BLaER1 (cell line): ENCODE measurements at regions not wholly inside any gene's neighbourhood (a gene's known extent, or its start where the extent isn't known, plus 50 kb on each side); places are given as distances from the start of the nearest gene placed in this dataset.

Experiments used
- H3K27ac ChIP-seq: shearing (Covaris generic); formaldehyde crosslinking; 2 replicates; pipeline ENCODE4 v1.8.1; 2022
- H3K27me3 ChIP-seq: shearing (Covaris generic); formaldehyde crosslinking; 2 replicates; pipeline ENCODE4 v1.8.1; 2022
- H3K36me3 ChIP-seq: shearing (Covaris generic); formaldehyde crosslinking; 2 replicates; pipeline ENCODE4 v1.8.1; 2022
- H3K4me1 ChIP-seq: shearing (Covaris generic); formaldehyde crosslinking; 2 replicates; pipeline ENCODE4 v1.8.1; 2022
- H3K4me2 ChIP-seq: shearing (Covaris generic); formaldehyde crosslinking; 2 replicates; pipeline ENCODE4 v1.8.1; 2022
- H3K4me3 ChIP-seq: shearing (Covaris generic); formaldehyde crosslinking; 2 replicates; pipeline ENCODE4 v1.8.1; 2022
- H3K9ac ChIP-seq: shearing (Covaris generic); formaldehyde crosslinking; 2 replicates; pipeline ENCODE4 v1.8.1; 2022
- H3K9me3 ChIP-seq: shearing (Covaris generic); formaldehyde crosslinking; 2 replicates; pipeline ENCODE4 v1.8.1; 2022
- H4K20me1 ChIP-seq: shearing (Covaris generic); formaldehyde crosslinking; 2 replicates; pipeline ENCODE4 v1.8.1; 2022
- Cebpa-rat ChIP-seq: shearing (Covaris generic); IDR thresholded peaks from 2 replicates; pipeline ENCODE4 v1.8.1; 2022

- Histone ChIP-seq H3K4me1 (peaks cover 13% of the 10 kb centered on the region), H3K27me3 (no peaks in the 10 kb centered on the region), H3K9me3 (no peaks in the 10 kb centered on the region; the same call in 1 of the 2 replicates), H4K20me1 (no peaks in the 10 kb centered on the region), H3K9ac (no peak overlapping the region), H3K27ac (no peak overlapping the region), H3K4me3 (no peak overlapping the region), H3K4me2 (no peak overlapping the region), H3K36me3 (no peaks in the 10 kb centered on the region)
- TF ChIP-seq Cebpa-rat: no peak
These were observed 78.0 kb upstream of the SLC6A6 start for GRCh38 chr3:14324224-14324944.

- H3K4me1 ChIP-seq: peaks cover 3% of the 10 kb centered on the region
- no peak overlapping the region for H3K9ac ChIP-seq
- no peak overlapping the region for H3K27ac ChIP-seq
- no peaks in the 10 kb centered on the region for H3K9me3 ChIP-seq
- H3K27me3 ChIP-seq: no peaks in the 10 kb centered on the region
- no peak for TF ChIP-seq Cebpa-rat
- H3K36me3 ChIP-seq: no peaks in the 10 kb centered on the region
- no peak overlapping the region for H3K4me2 ChIP-seq
- no peaks in the 10 kb centered on the region for H4K20me1 ChIP-seq
- H3K4me3 ChIP-seq: no peak overlapping the region
These were observed 74.0 kb upstream of the SLC6A6 start for GRCh38 chr3:14328422-14328821.

GRCh38 chr3:14329116-14329830 is 73.1 kb upstream of the SLC6A6 start:
- H3K27me3 ChIP-seq: no peaks in the 10 kb centered on the region
- no peaks in the 10 kb centered on the region for H4K20me1 ChIP-seq
- no peak overlapping the region for H3K9ac ChIP-seq
- H3K4me2 ChIP-seq: no peak overlapping the region
- H3K9me3 ChIP-seq: no peaks in the 10 kb centered on the region
- H3K36me3 ChIP-seq: no peaks in the 10 kb centered on the region
- TF ChIP-seq Cebpa-rat: no peak
- no peaks in the 10 kb centered on the region for H3K4me1 ChIP-seq
- no peak overlapping the region for H3K4me3 ChIP-seq
- no peak overlapping the region for H3K27ac ChIP-seq

- no peak for TF ChIP-seq Cebpa-rat
- H3K4me3 ChIP-seq: no peak overlapping the region
These were observed 72.6 kb upstream of the SLC6A6 start for GRCh38 chr3:14329842-14330241.

GRCh38 chr3:14330508-14330907 is 71.9 kb upstream of the SLC6A6 start:
- no peaks in the 10 kb centered on the region for H3K36me3 ChIP-seq
- TF ChIP-seq Cebpa-rat: no peak

More at GRCh38 chr3:14329842-14330241, 72.6 kb upstream of the SLC6A6 start:
- no peak overlapping the region for H3K4me2 ChIP-seq
- no peaks in the 10 kb centered on the region for H3K9me3 ChIP-seq
- no peaks in the 10 kb centered on the region for H3K4me1 ChIP-seq
- H4K20me1 ChIP-seq: no peaks in the 10 kb centered on the region
- H3K9ac ChIP-seq: no peak overlapping the region
- no peak overlapping the region for H3K27ac ChIP-seq
- H3K36me3 ChIP-seq: no peaks in the 10 kb centered on the region
- no peaks in the 10 kb centered on the region for H3K27me3 ChIP-seq

GRCh38 chr3:14331251-14331650 is 71.2 kb upstream of the SLC6A6 start:
- Histone ChIP-seq H3K9me3 (no peaks in the 10 kb centered on the region), H4K20me1 (no peaks in the 10 kb centered on the region), H3K36me3 (no peaks in the 10 kb centered on the region), H3K27ac (no peak overlapping the region), H3K9ac (no peak overlapping the region), H3K4me2 (no peak overlapping the region), H3K4me3 (no peak overlapping the region), H3K27me3 (no peaks in the 10 kb centered on the region), H3K4me1 (peaks cover 8% of the 10 kb centered on the region)
- no peak for TF ChIP-seq Cebpa-rat

More at GRCh38 chr3:14330508-14330907, 71.9 kb upstream of the SLC6A6 start:
- Histone ChIP-seq H3K27ac (no peak overlapping the region), H3K4me3 (no peak overlapping the region), H3K4me1 (0 out of 2 replicates have a peak, but pooled peaks cover under 1% of the 10 kb centered on the region), H3K4me2 (no peak overlapping the region), H3K9me3 (no peaks in the 10 kb centered on the region), H3K27me3 (no peaks in the 10 kb centered on the region), H3K9ac (no peak overlapping the region), H4K20me1 (no peaks in the 10 kb centered on the region)

- Histone ChIP-seq H4K20me1 (no peaks in the 10 kb centered on the region), H3K36me3 (no peaks in the 10 kb centered on the region), H3K4me2 (no peak overlapping the region), H3K9ac (no peak overlapping the region), H3K27ac (no peak overlapping the region), H3K4me1 (peaks cover 18% of the 10 kb centered on the region), H3K27me3 (no peaks in the 10 kb centered on the region), H3K4me3 (no peak overlapping the region), H3K9me3 (no peaks in the 10 kb centered on the region)
- TF ChIP-seq Cebpa-rat: no peak
These were observed 70.0 kb upstream of the SLC6A6 start for GRCh38 chr3:14332392-14332791.

GRCh38 chr3:14333215-14333614 is 69.2 kb upstream of the SLC6A6 start:
- no peak for TF ChIP-seq Cebpa-rat
- H4K20me1 ChIP-seq: no peaks in the 10 kb centered on the region
- no peaks in the 10 kb centered on the region for H3K9me3 ChIP-seq
- H3K4me3 ChIP-seq: no peak overlapping the region
- peaks cover 18% of the 10 kb centered on the region for H3K4me1 ChIP-seq
- no peak overlapping the region for H3K27ac ChIP-seq
- no peak overlapping the region for H3K4me2 ChIP-seq
- no peaks in the 10 kb centered on the region for H3K27me3 ChIP-seq
- H3K9ac ChIP-seq: no peak overlapping the region
- H3K36me3 ChIP-seq: no peaks in the 10 kb centered on the region

- Histone ChIP-seq H3K27ac (no peak overlapping the region), H3K9ac (no peak overlapping the region), H3K27me3 (no peaks in the 10 kb centered on the region), H3K4me2 (no peak overlapping the region), H3K4me3 (no peak overlapping the region), H4K20me1 (no peaks in the 10 kb centered on the region), H3K4me1 (peaks cover 18% of the 10 kb centered on the region), H3K9me3 (no peaks in the 10 kb centered on the region), H3K36me3 (no peaks in the 10 kb centered on the region)
- no peak for TF ChIP-seq Cebpa-rat
These were observed 68.8 kb upstream of the SLC6A6 start for GRCh38 chr3:14333621-14334020.

GRCh38 chr3:14334136-14334535 is 68.3 kb upstream of the SLC6A6 start:
- no peaks in the 10 kb centered on the region for H3K27me3 ChIP-seq
- H3K36me3 ChIP-seq: no peaks in the 10 kb centered on the region
- no peak overlapping the region for H3K9ac ChIP-seq
- TF ChIP-seq Cebpa-rat: no peak
- no peak overlapping the region for H3K27ac ChIP-seq
- H3K4me2 ChIP-seq: no peak overlapping the region
- H3K9me3 ChIP-seq: no peaks in the 10 kb centered on the region
- no peaks in the 10 kb centered on the region for H4K20me1 ChIP-seq
- no peak overlapping the region for H3K4me3 ChIP-seq
- H3K4me1 ChIP-seq: peaks cover 18% of the 10 kb centered on the region
